GM10266 (cell line): ENCODE measurements at regions not wholly inside any gene's neighbourhood (a gene's known extent, or its start where the extent isn't known, plus 50 kb on each side); places are given as distances from the start of the nearest gene placed in this dataset.

Source experiments
- DNase-seq: peaks from one replicate; pipeline ENCODE4 v3.0.0; 2012; ENCODE audit errors: extremely low spot score
- TF ChIP-seq, protein P1 (sequence below): IDR thresholded peaks from 2 replicates; pipeline ENCODE4 v1.5.1; 2012; ENCODE audit warnings: mild to moderate bottlenecking, low read depth; ENCODE audit not compliant: control insufficient read depth, insufficient read depth; ENCODE audit errors: missing control alignments

DNA sequence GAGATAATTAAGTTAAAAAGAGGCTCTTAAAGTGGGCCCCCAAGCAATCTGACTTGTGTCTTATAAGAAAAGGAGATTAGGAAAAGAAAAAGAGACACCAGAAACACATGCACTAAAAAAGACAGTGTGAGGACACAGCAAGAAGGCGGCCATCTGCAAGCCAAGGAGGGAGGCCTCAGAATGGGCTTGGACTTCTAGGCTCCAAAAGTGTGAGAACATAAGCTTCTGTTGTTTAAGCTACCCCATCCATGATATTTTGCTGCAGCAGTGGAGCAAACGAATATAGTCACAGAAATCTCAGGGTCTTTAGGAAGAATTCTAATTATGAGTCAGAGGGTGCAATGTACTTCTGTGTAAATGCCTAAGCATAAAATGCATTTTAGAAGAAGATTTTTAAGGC is 399.3 kb upstream of the MMADHC start:
- DNase-seq = no peak
- TF ChIP-seq, protein P1, sequence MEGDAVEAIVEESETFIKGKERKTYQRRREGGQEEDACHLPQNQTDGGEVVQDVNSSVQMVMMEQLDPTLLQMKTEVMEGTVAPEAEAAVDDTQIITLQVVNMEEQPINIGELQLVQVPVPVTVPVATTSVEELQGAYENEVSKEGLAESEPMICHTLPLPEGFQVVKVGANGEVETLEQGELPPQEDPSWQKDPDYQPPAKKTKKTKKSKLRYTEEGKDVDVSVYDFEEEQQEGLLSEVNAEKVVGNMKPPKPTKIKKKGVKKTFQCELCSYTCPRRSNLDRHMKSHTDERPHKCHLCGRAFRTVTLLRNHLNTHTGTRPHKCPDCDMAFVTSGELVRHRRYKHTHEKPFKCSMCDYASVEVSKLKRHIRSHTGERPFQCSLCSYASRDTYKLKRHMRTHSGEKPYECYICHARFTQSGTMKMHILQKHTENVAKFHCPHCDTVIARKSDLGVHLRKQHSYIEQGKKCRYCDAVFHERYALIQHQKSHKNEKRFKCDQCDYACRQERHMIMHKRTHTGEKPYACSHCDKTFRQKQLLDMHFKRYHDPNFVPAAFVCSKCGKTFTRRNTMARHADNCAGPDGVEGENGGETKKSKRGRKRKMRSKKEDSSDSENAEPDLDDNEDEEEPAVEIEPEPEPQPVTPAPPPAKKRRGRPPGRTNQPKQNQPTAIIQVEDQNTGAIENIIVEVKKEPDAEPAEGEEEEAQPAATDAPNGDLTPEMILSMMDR = no peak

GRCh38 chr2:149984311-149984710 is 396.7 kb upstream of the MMADHC start:
- TF ChIP-seq, protein P1 = no peak

GRCh38 chr2:149972066-149972465 is 384.5 kb upstream of the MMADHC start:
- TF ChIP-seq, protein P1 = no peak
- DNase-seq = no peak

More at GRCh38 chr2:149984311-149984710, 396.7 kb upstream of the MMADHC start:
- no peak for DNase-seq

DNA sequence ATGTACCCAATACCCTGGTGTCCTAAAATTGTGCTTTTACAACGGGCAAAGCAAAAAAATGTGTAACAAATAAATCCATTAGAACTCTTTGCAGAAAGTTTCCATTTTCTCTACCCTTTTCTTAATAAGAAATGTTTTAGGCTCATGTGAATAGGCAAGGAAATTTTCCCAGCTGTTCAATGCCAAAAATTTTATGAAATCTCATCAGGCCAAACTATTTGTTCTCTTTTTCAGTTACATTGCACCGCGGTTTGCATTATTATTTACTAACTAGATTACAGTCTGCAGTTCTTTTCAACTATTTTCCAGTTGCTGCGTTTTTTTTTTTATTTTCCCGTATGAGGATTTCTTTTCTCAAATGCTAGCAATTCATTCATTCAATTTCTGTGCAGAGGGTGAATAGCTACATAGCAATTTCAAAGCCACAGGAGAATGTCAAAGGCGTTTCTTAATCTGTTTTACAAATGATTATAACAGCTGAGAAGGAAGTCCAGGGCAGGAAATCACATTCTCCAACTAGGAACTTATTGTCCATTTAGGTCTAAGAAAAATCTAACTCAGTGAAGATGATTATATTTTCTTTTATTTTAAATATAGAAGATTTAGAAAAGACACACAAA is 367.5 kb upstream of the MMADHC start:
- TF ChIP-seq, protein P1 = no peak
- DNase-seq = no peak

DNA sequence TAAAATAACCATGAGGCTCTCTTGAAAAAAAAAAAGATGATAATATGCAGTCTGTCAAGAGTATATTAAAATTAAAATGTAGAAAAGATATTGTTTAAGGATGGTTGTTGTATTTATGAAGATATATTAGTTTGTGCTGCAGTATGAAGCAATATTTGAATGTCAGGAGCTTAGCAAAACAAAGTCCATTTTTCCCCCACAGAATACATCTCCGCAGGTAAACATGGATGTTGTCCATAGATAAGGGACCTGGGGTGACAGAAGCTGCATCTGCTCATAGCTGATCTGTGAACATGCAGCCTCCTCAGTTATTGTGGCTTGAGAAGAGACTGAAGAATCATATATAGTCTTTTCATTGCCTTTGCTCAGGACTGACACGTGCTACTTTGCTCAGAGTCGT is 366.1 kb upstream of the MMADHC start:
- no peak for DNase-seq
- TF ChIP-seq, protein P1 = no peak

DNA sequence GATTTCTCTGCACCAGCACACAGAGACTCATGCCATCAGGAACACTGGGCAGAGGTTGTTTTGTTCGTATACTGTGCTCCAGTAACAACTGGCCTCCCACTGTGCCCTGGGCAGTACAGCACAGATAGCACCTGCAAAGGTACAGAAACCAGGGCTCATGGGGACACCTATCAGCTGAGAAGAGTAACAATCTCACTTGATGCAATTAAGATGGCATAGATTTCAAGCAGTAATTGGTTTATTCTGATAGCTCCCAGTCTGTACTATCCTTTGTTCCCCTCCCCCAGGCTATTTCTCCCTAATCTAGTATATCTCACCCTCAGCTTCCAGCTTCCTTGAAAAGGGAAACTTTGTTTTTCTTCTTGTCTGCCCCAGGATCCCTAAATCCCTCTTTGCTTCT is 343.9 kb upstream of the MMADHC start:
- TF ChIP-seq, protein P1 = no peak
- no peak for DNase-seq

- TF ChIP-seq, protein P1 = no peak
- DNase-seq = no peak
These were observed 340.4 kb upstream of the MMADHC start for GRCh38 chr2:149928011-149928410.
